Ureter (tissue), 1 donor: ENCODE measurements at regions not wholly inside any gene's neighbourhood (a gene's known extent, or its start where the extent isn't known, plus 50 kb on each side); places are given as distances from the start of the nearest gene placed in this dataset.

ENCODE experiments used
- DNase-seq: peaks from one replicate; pipeline ENCODE4 v3.0.0-alpha.2; 2020; ENCODE audit warnings: low spot score
- donor health status: DM: yes; HTN: yes; CAD: no.

- DNase-seq = no peak
Observed at GRCh38 chr3:102148598-102149337, 286.0 kb upstream of the ZPLD1 start.

GRCh38 chr3:102151935-102152334 is 282.9 kb upstream of the ZPLD1 start:
- no peak for DNase-seq

GRCh38 chr3:102156426-102156825 is 278.4 kb upstream of the ZPLD1 start:
- DNase-seq = no peak

- no peak for DNase-seq
Observed at GRCh38 chr3:102158080-102158740, 276.6 kb upstream of the ZPLD1 start.

GRCh38 chr3:102159810-102160451 is 274.9 kb upstream of the ZPLD1 start:
- no peak for DNase-seq

- no peak for DNase-seq
Observed at GRCh38 chr3:102161384-102162006, 273.3 kb upstream of the ZPLD1 start.

GRCh38 chr3:102162251-102162650 is 272.6 kb upstream of the ZPLD1 start:
- DNase-seq = no peak

- DNase-seq = peak; percentile 59
Observed at GRCh38 chr3:102163039-102163817, 271.6 kb upstream of the ZPLD1 start.

GRCh38 chr3:102163818-102164154 is 271.0 kb upstream of the ZPLD1 start:
- DNase-seq = no peak

- no peak for DNase-seq
Observed at GRCh38 chr3:102165367-102165766, 269.4 kb upstream of the ZPLD1 start.

GRCh38 chr3:102169915-102170479 is 264.8 kb upstream of the ZPLD1 start:
- no peak for DNase-seq

GRCh38 chr3:102170545-102170944 is 264.3 kb upstream of the ZPLD1 start:
- DNase-seq = no peak

- no peak for DNase-seq
Observed at GRCh38 chr3:102174312-102174712, 260.5 kb upstream of the ZPLD1 start.

GRCh38 chr3:102174832-102175374 is 259.9 kb upstream of the ZPLD1 start:
- no peak for DNase-seq

GRCh38 chr3:102176333-102177050 is 258.3 kb upstream of the ZPLD1 start:
- no peak for DNase-seq

GRCh38 chr3:102177075-102177755 is 257.6 kb upstream of the ZPLD1 start:
- DNase-seq = no peak

- DNase-seq = no peak
Observed at GRCh38 chr3:102178817-102179216, 256.0 kb upstream of the ZPLD1 start.

GRCh38 chr3:102179326-102180177 is 255.3 kb upstream of the ZPLD1 start:
- DNase-seq = no peak
